ENCODE measurements at regions not wholly inside any gene's neighbourhood (a gene's known extent, or its start where the extent isn't known, plus 50 kb on each side); places are given as distances from the start of the nearest gene placed in this dataset.
"Not testable (repeated sequence)": the region's sequence is repeated elsewhere in the genome, so short reads cannot be mapped to it uniquely, and the experiment has no call there.

- peak; percentile 67 for DNase-seq
Measured at GRCh38 chr7:131027287-131027773, 293.3 kb upstream of the KLF14 start.

- no peak for DNase-seq
Measured at GRCh38 chr7:131028295-131028694, 294.3 kb upstream of the KLF14 start.

GRCh38 chr7:131029002-131029401, 295.0 kb upstream of the KLF14 start:
- no peak for DNase-seq

- DNase-seq, result peak; percentile 51
Measured at GRCh38 chr7:131031099-131031868, 296.4 kb upstream of the MKLN1 start.

GRCh38 chr7:131032786-131033185, 294.9 kb upstream of the MKLN1 start:
- no peak for DNase-seq

- DNase-seq, result no peak
Measured at GRCh38 chr7:131034166-131034881, 293.4 kb upstream of the MKLN1 start.

- no peak for DNase-seq
Measured at GRCh38 chr7:131035088-131035770, 292.4 kb upstream of the MKLN1 start.

GRCh38 chr7:131038153-131038552, 289.5 kb upstream of the MKLN1 start:
- no peak for DNase-seq

GRCh38 chr7:131039355-131039762, 288.3 kb upstream of the MKLN1 start:
- DNase-seq, result no peak

GRCh38 chr7:131039836-131040235, 287.8 kb upstream of the MKLN1 start:
- DNase-seq, result no peak

GRCh38 chr7:131040467-131040932, 287.2 kb upstream of the MKLN1 start:
- peak; percentile 76 for DNase-seq

- DNase-seq, result not testable (repeated sequence)
Measured at GRCh38 chr7:131041012-131041695, 286.5 kb upstream of the MKLN1 start.

- no peak for DNase-seq
Measured at GRCh38 chr7:131042269-131043160, 285.2 kb upstream of the MKLN1 start.

GRCh38 chr7:131045526-131045925, 282.1 kb upstream of the MKLN1 start:
- no peak for DNase-seq

- DNase-seq, result no peak
Measured at GRCh38 chr7:131046246-131046645, 281.4 kb upstream of the MKLN1 start.

GRCh38 chr7:131047651-131048304, 279.9 kb upstream of the MKLN1 start:
- no peak for DNase-seq

- DNase-seq, result no peak
Measured at GRCh38 chr7:131051304-131051703, 276.4 kb upstream of the MKLN1 start.

GRCh38 chr7:131052285-131052904, 275.3 kb upstream of the MKLN1 start:
- no peak for DNase-seq

- no peak for DNase-seq
Measured at GRCh38 chr7:131056007-131056406, 271.7 kb upstream of the MKLN1 start.

GRCh38 chr7:131057015-131057793, 270.5 kb upstream of the MKLN1 start:
- peak; percentile 86 for DNase-seq
